WTC11 (cell line): ENCODE measurements at regions not wholly inside any gene's neighbourhood (a gene's known extent, or its start where the extent isn't known, plus 50 kb on each side); places are given as distances from the start of the nearest gene placed in this dataset.

Experiments used
- ATAC-seq: fragments of 200-7000 bp; cut with Tn5 transposase; 2 replicates; pipeline ENCODE4 v1.10.0; 2021; ENCODE audit warnings: mild to moderate bottlenecking, moderate library complexity
- CTCF ChIA-PET: fragments of 300-600 bp; sonication (Branson Sonifier 250); formaldehyde crosslinking; loops from one replicate; lab custom pipeline; 2021; ENCODE audit warnings: antibody characterized with exemption; lab: Charles Lee
- POLR2A ChIA-PET: fragments of 350-600 bp; sonication (Branson Sonifier 250); formaldehyde crosslinking; loops from one replicate; lab custom pipeline; 2021; ENCODE audit warnings: antibody characterized with exemption; lab: Charles Lee
- DNase-seq: peaks from one replicate; pipeline ENCODE4 v3.0.0; 2021; ENCODE audit warnings: low spot score
- H3K27ac Mint-ChIP-seq: 2 replicates; pipeline ENCODE4 v1.8.0; 2021; ENCODE audit warnings: mixed read lengths
- H3K27me3 Mint-ChIP-seq: 2 replicates; pipeline ENCODE4 v1.8.0; 2021; ENCODE audit warnings: low read depth, mild to moderate bottlenecking, moderate library complexity, mixed read lengths
- H3K36me3 Mint-ChIP-seq: 2 replicates; pipeline ENCODE4 v1.8.0; 2021; ENCODE audit warnings: mixed read lengths
- H3K4me1 Mint-ChIP-seq: 2 replicates; pipeline ENCODE4 v1.8.0; 2022; ENCODE audit warnings: mixed read lengths
- H3K4me3 Mint-ChIP-seq: 2 replicates; pipeline ENCODE4 v1.8.0; 2021; ENCODE audit warnings: mild to moderate bottlenecking, moderate library complexity, mixed read lengths
- H3K9me3 Mint-ChIP-seq: 2 replicates; pipeline ENCODE4 v1.8.0; 2021; ENCODE audit warnings: mixed read lengths
- AR ChIP-seq: fragments of 250-450 bp; sonication (Bioruptor Pico); IDR thresholded peaks from 2 replicates; pipeline ENCODE4 v1.9.0; 2021; ENCODE audit warnings: mild to moderate bottlenecking
- ATF3 ChIP-seq: sonication (generic); formaldehyde crosslinking; conservative IDR thresholded peaks from 2 replicates; pipeline ENCODE4 v1.8.1; 2022; ENCODE audit warnings: mild to moderate bottlenecking, missing genetic modification reagents
- ATF6 ChIP-seq: sonication (generic); formaldehyde crosslinking; IDR thresholded peaks from 2 replicates; pipeline ENCODE4 v1.8.1; 2023; ENCODE audit warnings: mild to moderate bottlenecking, missing genetic modification reagents
- CREM ChIP-seq: sonication (generic); formaldehyde crosslinking; IDR thresholded peaks from 2 replicates; pipeline ENCODE4 v1.8.1; 2022; ENCODE audit warnings: mild to moderate bottlenecking, missing genetic modification reagents, moderate library complexity
- CTCF ChIP-seq: fragments of 200-600 bp; IDR thresholded peaks from 2 replicates; pipeline ENCODE4 v1.8.0; 2022; ENCODE audit warnings: antibody characterized with exemption
- E2F4 ChIP-seq: sonication (generic); formaldehyde crosslinking; IDR thresholded peaks from 2 replicates; pipeline ENCODE4 v1.8.1; 2022; ENCODE audit warnings: low read depth, mild to moderate bottlenecking, moderate library complexity, missing genetic modification reagents, borderline replicate concordance
- EMX1 ChIP-seq: fragments of 250-450 bp; sonication (Bioruptor Pico); IDR thresholded peaks from 2 replicates; pipeline ENCODE4 v1.8.0; 2021; ENCODE audit warnings: mild to moderate bottlenecking
- ESRRA ChIP-seq: sonication (generic); formaldehyde crosslinking; IDR thresholded peaks from 2 replicates; pipeline ENCODE4 v1.8.1; 2022; ENCODE audit warnings: mild to moderate bottlenecking, missing genetic modification reagents, borderline replicate concordance
- FOXK1 ChIP-seq: sonication (generic); formaldehyde crosslinking; IDR thresholded peaks from 2 replicates; pipeline ENCODE4 v1.8.0; 2022; ENCODE audit warnings: mild to moderate bottlenecking, moderate library complexity, missing genetic modification reagents
- FOXP1 ChIP-seq: sonication (generic); formaldehyde crosslinking; IDR thresholded peaks from 2 replicates; pipeline ENCODE4 v1.8.0; 2022; ENCODE audit warnings: missing genetic modification reagents, mild to moderate bottlenecking, moderate library complexity, borderline replicate concordance
- GRHL2 ChIP-seq: fragments of 250-450 bp; sonication (Bioruptor Pico); IDR thresholded peaks from 2 replicates; pipeline ENCODE4 v1.8.0; 2022; ENCODE audit warnings: mild to moderate bottlenecking, moderate library complexity; ENCODE audit not compliant: insufficient replicate concordance, severe bottlenecking
- IRF1 ChIP-seq: sonication (generic); formaldehyde crosslinking; IDR thresholded peaks from 2 replicates; pipeline ENCODE4 v1.8.0; 2023; ENCODE audit warnings: missing genetic modification reagents
- KAT7 ChIP-seq: sonication (generic); formaldehyde crosslinking; IDR thresholded peaks from 2 replicates; pipeline ENCODE4 v1.8.1; 2023; ENCODE audit warnings: missing genetic modification reagents, mild to moderate bottlenecking, borderline replicate concordance
- MLX ChIP-seq: sonication (generic); formaldehyde crosslinking; IDR thresholded peaks from 2 replicates; pipeline ENCODE4 v1.8.1; 2023; ENCODE audit warnings: mild to moderate bottlenecking, missing genetic modification reagents, moderate library complexity
- SP1 ChIP-seq: sonication (generic); formaldehyde crosslinking; conservative IDR thresholded peaks from 2 replicates; pipeline ENCODE4 v1.8.1; 2022; ENCODE audit warnings: missing genetic modification reagents
- TCF7 ChIP-seq: sonication (generic); formaldehyde crosslinking; IDR thresholded peaks from 2 replicates; pipeline ENCODE4 v1.8.0; 2022; ENCODE audit warnings: mild to moderate bottlenecking, low read depth, missing genetic modification reagents, moderate library complexity
- TP53 ChIP-seq: sonication (generic); formaldehyde crosslinking; IDR thresholded peaks from 2 replicates; pipeline ENCODE4 v1.8.1; 2023; ENCODE audit warnings: mild to moderate bottlenecking, missing genetic modification reagents
- ZBTB43 ChIP-seq: sonication (generic); formaldehyde crosslinking; IDR thresholded peaks from 2 replicates; pipeline ENCODE4 v1.8.1; 2023; ENCODE audit warnings: mild to moderate bottlenecking, missing genetic modification reagents
- ZNF138 ChIP-seq: sonication (generic); formaldehyde crosslinking; conservative IDR thresholded peaks from 2 replicates; pipeline ENCODE4 v1.8.1; 2022; ENCODE audit warnings: mild to moderate bottlenecking, moderate library complexity, missing genetic modification reagents
- ZNF512 ChIP-seq: sonication (generic); formaldehyde crosslinking; IDR thresholded peaks from 2 replicates; pipeline ENCODE4 v1.8.1; 2022; ENCODE audit warnings: missing genetic modification reagents, borderline replicate concordance

- no peak for TF ChIP-seq GRHL2 (CRISPR knock-in tag)
- no peak for TF ChIP-seq SP1 (CRISPR knock-in tag)
- TF ChIP-seq ATF3 (CRISPR knock-in tag): no peak
- TF ChIP-seq IRF1: no peak
- TF ChIP-seq ESRRA: no peak
- no peak for TF ChIP-seq ZNF512 (CRISPR knock-in tag)
- TF ChIP-seq FOXP1 (CRISPR knock-in tag): no peak
- TF ChIP-seq MLX (CRISPR knock-in tag): no peak
- TF ChIP-seq KAT7 (CRISPR knock-in tag): no peak
- no peak for TF ChIP-seq TCF7 (CRISPR knock-in tag)
- no peak for TF ChIP-seq CTCF
- TF ChIP-seq EMX1 (CRISPR knock-in tag): no peak
- TF ChIP-seq FOXK1 (CRISPR knock-in tag): no peak
- no peak for TF ChIP-seq CREM (CRISPR knock-in tag)
- no peak for TF ChIP-seq ZBTB43 (CRISPR knock-in tag)
- TF ChIP-seq TP53 (CRISPR knock-in tag): no peak
- no peak for TF ChIP-seq AR (CRISPR knock-in tag)
- no peak for TF ChIP-seq ATF6
- no peak for TF ChIP-seq ZNF138 (CRISPR knock-in tag)
- TF ChIP-seq E2F4 (CRISPR knock-in tag): no peak
- ChIA-PET POLR2A (no interaction called here), CTCF (no interaction called here)
- Mint-ChIP-seq H3K4me1 (peaks cover 28% of the 10 kb centered on the region), H3K27ac (peak overlapping the region; percentile 74; the same call in 1 of the 2 replicates), H3K27me3 (peaks cover 5% of the 10 kb centered on the region; the same call in 1 of the 2 replicates), H3K36me3 (peaks cover 11% of the 10 kb centered on the region), H3K9me3 (peaks cover 15% of the 10 kb centered on the region), H3K4me3 (no peak overlapping the region)
- ATAC-seq: no peak
- DNase-seq: no peak
These were observed 282.2 kb downstream of the ADGRD1 start for GRCh38 chr12:131235871-131236271.
